GM21619 (cell line): ENCODE measurements at regions not wholly inside any gene's neighbourhood (a gene's known extent, or its start where the extent isn't known, plus 50 kb on each side); places are given as distances from the start of the nearest gene placed in this dataset.

Experiments used
- ATAC-seq: cut with Tn5 transposase; IDR thresholded peaks from one replicate; pipeline ENCODE4 v1.9.1; 2021; ENCODE audit not compliant: unreplicated experiment

GRCh38 chr16:5480431-5481195, 383.0 kb upstream of the EEF2KMT start:
- no peak for ATAC-seq

- no peak for ATAC-seq
Measured at GRCh38 chr16:5479926-5480325, 382.3 kb upstream of the EEF2KMT start.

GRCh38 chr16:5478036-5478435, 380.4 kb upstream of the EEF2KMT start:
- ATAC-seq: no peak

- no peak for ATAC-seq
Measured at GRCh38 chr16:5477251-5477650, 379.7 kb upstream of the EEF2KMT start.

- no peak for ATAC-seq
Measured at GRCh38 chr16:5472552-5472951, 375.0 kb upstream of the EEF2KMT start.

- no peak for ATAC-seq
Measured at GRCh38 chr16:5468488-5468887, 370.9 kb upstream of the EEF2KMT start.

GRCh38 chr16:5467552-5467951, 370.0 kb upstream of the EEF2KMT start:
- no peak for ATAC-seq

- ATAC-seq: no peak
Measured at GRCh38 chr16:5466551-5466950, 369.0 kb upstream of the EEF2KMT start.

- no peak for ATAC-seq
Measured at GRCh38 chr16:5465714-5466113, 368.1 kb upstream of the EEF2KMT start.

- no peak for ATAC-seq
Measured at GRCh38 chr16:5463820-5464219, 366.2 kb upstream of the EEF2KMT start.

GRCh38 chr16:5461574-5461973, 364.0 kb upstream of the EEF2KMT start:
- no peak for ATAC-seq

- ATAC-seq: no peak
Measured at GRCh38 chr16:5461141-5461540, 363.5 kb upstream of the EEF2KMT start.

GRCh38 chr16:5460701-5461100, 363.1 kb upstream of the EEF2KMT start:
- no peak for ATAC-seq

GRCh38 chr16:5459863-5460262, 362.3 kb upstream of the EEF2KMT start:
- no peak for ATAC-seq

- no peak for ATAC-seq
Measured at GRCh38 chr16:5455110-5455509, 357.5 kb upstream of the EEF2KMT start.

GRCh38 chr16:5454349-5454748, 356.8 kb upstream of the EEF2KMT start:
- ATAC-seq: no peak

- no peak for ATAC-seq
Measured at GRCh38 chr16:5451641-5452040, 354.0 kb upstream of the EEF2KMT start.

GRCh38 chr16:5450409-5451104, 353.0 kb upstream of the EEF2KMT start:
- no peak for ATAC-seq

- no peak for ATAC-seq
Measured at GRCh38 chr16:5449901-5450300, 352.3 kb upstream of the EEF2KMT start.

GRCh38 chr16:5448798-5449197, 351.2 kb upstream of the EEF2KMT start:
- ATAC-seq: no peak

- ATAC-seq: no peak
Measured at GRCh38 chr16:5447734-5448133, 350.1 kb upstream of the EEF2KMT start.

- no peak for ATAC-seq
Measured at GRCh38 chr16:5446623-5447240, 349.1 kb upstream of the EEF2KMT start.
